IPS-15b (cell line): ENCODE measurements at regions not wholly inside any gene's neighbourhood (a gene's known extent, or its start where the extent isn't known, plus 50 kb on each side); places are given as distances from the start of the nearest gene placed in this dataset.
"Not testable (repeated sequence)": the region's sequence is repeated elsewhere in the genome, so short reads cannot be mapped to it uniquely, and the experiment has no call there.

ENCODE experiments used
- H3K27me3 ChIP-seq: one replicate; pipeline ENCODE4 v1.6.1; 2013; ENCODE audit warnings: low read length; ENCODE audit not compliant: control insufficient read depth, insufficient read depth
- H3K36me3 ChIP-seq: one replicate; pipeline ENCODE4 v1.6.1; 2013; ENCODE audit warnings: low read length; ENCODE audit not compliant: control insufficient read depth, insufficient read depth
- H3K4me1 ChIP-seq: one replicate; pipeline ENCODE4 v1.6.1; 2013; ENCODE audit warnings: mild to moderate bottlenecking, low read length; ENCODE audit not compliant: control insufficient read depth, insufficient read depth
- H3K4me3 ChIP-seq: one replicate; pipeline ENCODE4 v1.5.1; 2013; ENCODE audit warnings: low read depth, low read length
- H3K9ac ChIP-seq: one replicate; pipeline ENCODE4 v1.6.1; 2013; ENCODE audit warnings: low read depth, mild to moderate bottlenecking, low read length
- H3K9me3 ChIP-seq: one replicate; pipeline ENCODE4 v1.6.1; 2013; ENCODE audit warnings: mild to moderate bottlenecking, low read length; ENCODE audit not compliant: control insufficient read depth, insufficient read depth

GRCh38 chr11:130979386-130979972 is 63.2 kb upstream of the SNX19 start:
- no peak overlapping the region for H3K9ac ChIP-seq
- no peaks in the 10 kb centered on the region for H3K4me1 ChIP-seq
- no peaks in the 10 kb centered on the region for H3K9me3 ChIP-seq
- no peak overlapping the region for H3K4me3 ChIP-seq
- no peaks in the 10 kb centered on the region for H3K36me3 ChIP-seq
- H3K27me3 ChIP-seq: no peaks in the 10 kb centered on the region

DNA sequence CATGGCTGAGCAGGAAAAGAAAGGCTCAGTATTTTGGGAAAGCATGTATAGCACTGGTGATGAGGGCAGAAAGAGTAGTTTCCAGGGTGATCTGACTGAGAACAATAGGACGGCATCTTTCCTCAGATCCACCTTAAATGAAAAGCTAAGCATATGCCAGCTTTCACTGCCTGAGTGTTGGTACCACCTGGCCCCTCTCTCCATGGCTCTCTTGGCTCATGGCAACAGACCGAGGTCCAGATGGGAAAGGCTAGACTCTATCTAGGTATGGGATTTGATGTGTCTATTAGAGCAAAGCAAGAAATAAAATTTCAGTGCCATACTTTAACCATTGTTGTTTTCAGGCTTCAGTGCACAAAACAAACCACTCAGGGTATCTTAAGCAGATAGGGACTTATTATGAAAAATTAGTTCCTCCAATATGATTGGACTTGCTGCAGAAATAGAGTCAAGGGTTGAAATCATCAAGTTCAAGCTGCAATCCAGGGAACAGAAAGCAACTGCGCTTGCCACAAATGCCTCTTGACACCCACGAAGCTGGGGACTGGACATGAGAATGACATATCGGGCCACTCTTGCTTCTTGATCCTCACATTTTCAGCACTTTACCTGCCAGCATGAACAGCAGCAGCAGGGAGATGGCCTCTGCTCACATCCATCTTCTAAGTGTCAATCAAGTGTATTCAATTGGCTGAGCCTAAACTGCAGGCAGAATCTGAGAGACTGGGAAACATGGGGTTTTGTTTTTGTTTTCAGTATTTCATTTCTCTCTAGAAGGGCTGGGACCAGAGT is 64.0 kb upstream of the SNX19 start:
- Histone ChIP-seq H3K9ac (no peak overlapping the region), H3K4me1 (no peaks in the 10 kb centered on the region), H3K9me3 (no peaks in the 10 kb centered on the region), H3K4me3 (no peak overlapping the region), H3K27me3 (no peaks in the 10 kb centered on the region), H3K36me3 (no peaks in the 10 kb centered on the region)

GRCh38 chr11:130984241-130984640 is 68.0 kb upstream of the SNX19 start:
- H3K9ac ChIP-seq, H3K4me1 ChIP-seq, H3K4me3 ChIP-seq, H3K27me3 ChIP-seq, H3K9me3 ChIP-seq, H3K36me3 ChIP-seq: not testable (repeated sequence)

GRCh38 chr11:130992788-130993187 is 76.5 kb upstream of the SNX19 start:
- Histone ChIP-seq H3K4me3 (no peak overlapping the region), H3K4me1 (no peaks in the 10 kb centered on the region), H3K9me3 (no peaks in the 10 kb centered on the region), H3K36me3 (no peaks in the 10 kb centered on the region), H3K27me3 (peaks cover 3% of the 10 kb centered on the region), H3K9ac (no peak overlapping the region)

GRCh38 chr11:130994043-130994442 is 77.8 kb upstream of the SNX19 start:
- Histone ChIP-seq H3K4me3 (no peak overlapping the region), H3K9ac (no peak overlapping the region), H3K4me1 (no peaks in the 10 kb centered on the region), H3K9me3 (no peaks in the 10 kb centered on the region), H3K36me3 (no peaks in the 10 kb centered on the region), H3K27me3 (peaks cover 3% of the 10 kb centered on the region)

DNA sequence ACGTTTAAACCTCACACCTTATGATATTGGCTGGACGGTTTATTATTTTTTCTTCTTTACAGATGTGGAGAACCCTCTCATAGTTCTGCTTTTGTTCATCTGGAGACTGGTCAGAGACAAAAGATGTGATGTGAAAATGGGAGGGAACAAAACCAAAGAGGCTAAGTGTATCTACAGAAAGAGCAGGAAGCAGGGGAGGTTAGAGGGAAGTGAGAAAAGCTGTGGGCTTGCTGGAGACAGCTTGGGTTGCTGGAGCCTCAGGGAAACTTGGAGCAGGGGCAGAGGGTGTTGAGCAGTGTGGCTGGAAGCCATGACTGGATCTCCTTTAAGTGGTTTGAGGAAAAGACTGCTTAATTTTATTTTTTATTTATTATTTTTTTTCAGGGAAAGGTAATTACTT is 79.0 kb upstream of the SNX19 start:
- Histone ChIP-seq H3K36me3 (no peaks in the 10 kb centered on the region), H3K9me3 (no peaks in the 10 kb centered on the region), H3K4me1 (no peaks in the 10 kb centered on the region), H3K9ac (no peak overlapping the region), H3K27me3 (peaks cover 3% of the 10 kb centered on the region), H3K4me3 (no peak overlapping the region)

GRCh38 chr11:130997278-130997677 is 81.0 kb upstream of the SNX19 start:
- no peaks in the 10 kb centered on the region for H3K36me3 ChIP-seq
- no peaks in the 10 kb centered on the region for H3K9me3 ChIP-seq
- H3K27me3 ChIP-seq: peaks cover 3% of the 10 kb centered on the region
- H3K9ac ChIP-seq: no peak overlapping the region
- no peak overlapping the region for H3K4me3 ChIP-seq
- H3K4me1 ChIP-seq: no peaks in the 10 kb centered on the region

DNA sequence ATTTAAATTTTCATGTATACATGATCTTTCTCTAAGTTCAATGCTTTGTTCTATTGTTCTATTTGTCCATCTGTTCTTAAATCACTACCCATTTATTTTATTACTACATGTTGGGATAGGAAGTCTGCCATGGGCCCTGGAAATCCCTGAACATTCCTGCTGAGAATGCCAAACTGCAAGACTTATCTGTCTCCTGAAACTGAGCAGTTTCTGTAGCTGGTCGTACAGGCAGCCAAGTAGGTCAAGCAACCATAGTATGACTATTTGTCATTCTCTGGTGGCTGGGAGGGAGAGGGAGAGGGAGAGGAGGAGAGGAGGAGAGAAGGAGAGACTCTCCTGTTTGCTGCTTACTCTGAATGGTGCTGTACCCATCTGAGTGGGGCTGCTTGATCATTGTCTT is 82.8 kb upstream of the SNX19 start:
- Histone ChIP-seq H3K4me3 (no peak overlapping the region), H3K9me3 (no peaks in the 10 kb centered on the region), H3K36me3 (no peaks in the 10 kb centered on the region), H3K27me3 (peaks cover 3% of the 10 kb centered on the region), H3K9ac (no peak overlapping the region), H3K4me1 (no peaks in the 10 kb centered on the region)

DNA sequence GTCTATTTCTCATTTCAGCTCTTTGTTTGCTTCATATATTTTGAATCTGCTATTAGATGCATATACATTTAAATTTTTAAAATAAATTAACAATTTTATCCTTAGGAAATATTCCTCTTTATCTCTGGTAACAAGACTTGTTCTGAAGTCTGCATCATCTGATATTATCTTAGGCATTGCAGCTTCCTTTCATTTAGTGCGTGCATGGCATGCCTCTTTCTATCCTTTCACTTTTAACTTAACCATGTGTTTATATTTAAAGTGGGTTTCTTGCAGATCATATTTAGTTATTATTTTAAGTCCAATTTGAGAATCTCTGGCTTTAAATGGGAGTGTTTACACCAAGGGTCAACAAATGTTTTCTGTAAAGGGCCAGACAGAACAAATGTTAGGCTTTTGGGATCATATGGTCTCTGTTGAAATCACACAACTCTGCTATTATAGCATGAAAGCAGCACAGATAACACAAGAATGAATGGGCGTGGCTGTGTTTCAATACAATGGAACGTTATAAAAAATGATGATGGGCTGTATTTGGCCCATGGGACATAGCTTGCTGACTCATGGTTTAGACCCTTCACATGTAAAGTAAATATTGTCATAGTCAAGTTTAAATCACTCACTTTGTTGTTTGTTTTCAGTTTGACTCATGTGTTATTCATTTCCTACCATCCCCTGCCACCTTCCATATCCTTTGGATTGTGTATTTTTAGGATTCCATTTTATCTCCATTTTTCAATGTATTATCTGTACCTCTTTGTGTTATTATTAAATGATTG is 83.9 kb upstream of the SNX19 start:
- Histone ChIP-seq H3K9ac (no peak overlapping the region), H3K36me3 (no peaks in the 10 kb centered on the region), H3K27me3 (no peaks in the 10 kb centered on the region), H3K9me3 (no peaks in the 10 kb centered on the region), H3K4me1 (no peaks in the 10 kb centered on the region), H3K4me3 (no peak overlapping the region)

DNA sequence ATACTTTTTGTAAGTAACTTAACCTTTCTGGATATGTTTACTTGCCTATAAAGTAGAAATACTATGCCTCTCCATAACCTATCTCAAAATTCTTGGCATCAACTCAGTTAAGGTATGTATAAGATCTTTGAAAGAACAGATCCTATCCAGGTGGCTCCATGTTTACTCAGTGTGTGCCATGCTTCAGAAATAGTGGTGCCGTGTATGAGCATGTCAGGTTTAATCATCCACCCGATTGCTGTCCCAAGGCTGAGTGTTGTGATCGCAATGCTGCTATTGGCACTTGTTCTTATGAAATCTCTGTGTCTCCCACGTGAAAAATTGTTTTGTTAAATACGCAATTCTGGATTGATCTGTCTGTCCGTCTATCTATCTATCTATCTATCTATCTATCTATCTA is 85.9 kb upstream of the SNX19 start:
- H3K4me3 ChIP-seq: no peak overlapping the region
- H3K9ac ChIP-seq: no peak overlapping the region
- no peaks in the 10 kb centered on the region for H3K4me1 ChIP-seq

GRCh38 chr11:131005829-131006228 is 89.5 kb upstream of the SNX19 start:
- H3K27me3 ChIP-seq: no peaks in the 10 kb centered on the region

More for the DNA sequence above, 85.9 kb upstream of the SNX19 start:
- H3K36me3 ChIP-seq: no peaks in the 10 kb centered on the region
- H3K27me3 ChIP-seq: no peaks in the 10 kb centered on the region
- H3K9me3 ChIP-seq: no peaks in the 10 kb centered on the region

DNA sequence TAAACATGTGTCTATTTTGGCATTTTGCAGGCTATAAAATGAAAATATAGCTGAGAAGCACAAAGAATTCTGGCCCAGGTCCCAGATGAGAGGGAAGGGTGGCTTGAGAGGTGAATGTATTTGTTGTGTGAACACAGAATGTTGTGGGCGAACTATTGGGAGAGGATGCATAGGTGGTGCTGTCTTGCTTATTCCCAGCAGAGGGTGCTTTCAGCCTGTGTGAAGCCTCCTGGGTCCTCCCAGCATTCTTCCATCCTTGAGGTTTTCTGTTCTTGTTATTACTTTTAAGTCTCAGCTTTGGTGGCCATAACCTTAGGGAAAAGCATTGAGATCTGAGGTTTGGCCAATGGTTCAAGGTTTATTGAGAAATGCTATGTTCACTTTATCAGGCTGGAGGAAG is 108.7 kb upstream of the SNX19 start:
- no peaks in the 10 kb centered on the region for H3K36me3 ChIP-seq
- H3K4me3 ChIP-seq: no peak overlapping the region
- no peaks in the 10 kb centered on the region for H3K27me3 ChIP-seq
- no peak overlapping the region for H3K9ac ChIP-seq
- H3K9me3 ChIP-seq: no peaks in the 10 kb centered on the region
- H3K4me1 ChIP-seq: no peaks in the 10 kb centered on the region

More at GRCh38 chr11:131005829-131006228, 89.5 kb upstream of the SNX19 start:
- no peak overlapping the region for H3K4me3 ChIP-seq
- no peaks in the 10 kb centered on the region for H3K36me3 ChIP-seq
- no peaks in the 10 kb centered on the region for H3K4me1 ChIP-seq
- no peaks in the 10 kb centered on the region for H3K9me3 ChIP-seq
- no peak overlapping the region for H3K9ac ChIP-seq
